ENCODE measurements at regions not wholly inside any gene's neighbourhood (a gene's known extent, or its start where the extent isn't known, plus 50 kb on each side); places are given as distances from the start of the nearest gene placed in this dataset.
"Not testable (repeated sequence)": the region's sequence is repeated elsewhere in the genome, so short reads cannot be mapped to it uniquely, and the experiment has no call there.

GRCh38 chrX:90575155-90575554 lies 653.4 kb downstream of the TGIF2LX start:
- H3K9me3 ChIP-seq (ENCODE audit: control insufficient read depth, insufficient read depth, low read depth, low read length); H3K27me3 ChIP-seq (ENCODE audit: control insufficient read depth, insufficient read depth, low read length); H3K27ac ChIP-seq (ENCODE audit: low read depth, low read length); H3K4me3 ChIP-seq (ENCODE audit: low read depth, low read length); H3K36me3 ChIP-seq (ENCODE audit: control insufficient read depth, insufficient read depth, low read length); H3K9ac ChIP-seq (ENCODE audit: low read length); H3K4me1 ChIP-seq (ENCODE audit: control insufficient read depth, insufficient read depth, low read length): not testable (repeated sequence)

- H3K4me3 ChIP-seq (ENCODE audit: low read depth, low read length); H3K9ac ChIP-seq (ENCODE audit: low read length); H3K9me3 ChIP-seq (ENCODE audit: control insufficient read depth, insufficient read depth, low read depth, low read length); H3K36me3 ChIP-seq (ENCODE audit: control insufficient read depth, insufficient read depth, low read length); H3K27ac ChIP-seq (ENCODE audit: low read depth, low read length); H3K27me3 ChIP-seq (ENCODE audit: control insufficient read depth, insufficient read depth, low read length); H3K4me1 ChIP-seq (ENCODE audit: control insufficient read depth, insufficient read depth, low read length): not testable (repeated sequence)
Observed at GRCh38 chrX:90601921-90602320, 680.2 kb downstream of the TGIF2LX start.

GRCh38 chrX:90605736-90606135 lies 684.0 kb downstream of the TGIF2LX start:
- not testable (repeated sequence) for H3K27me3 ChIP-seq (ENCODE audit: control insufficient read depth, insufficient read depth, low read length); H3K9me3 ChIP-seq (ENCODE audit: control insufficient read depth, insufficient read depth, low read depth, low read length); H3K4me1 ChIP-seq (ENCODE audit: control insufficient read depth, insufficient read depth, low read length); H3K9ac ChIP-seq (ENCODE audit: low read length); H3K27ac ChIP-seq (ENCODE audit: low read depth, low read length); H3K4me3 ChIP-seq (ENCODE audit: low read depth, low read length); H3K36me3 ChIP-seq (ENCODE audit: control insufficient read depth, insufficient read depth, low read length)

GRCh38 chrX:90617710-90618325 lies 696.1 kb downstream of the TGIF2LX start:
- no peak overlapping the region for H3K27ac ChIP-seq (ENCODE audit: low read depth, low read length)
- no peaks in the 10 kb centered on the region for H3K27me3 ChIP-seq (ENCODE audit: control insufficient read depth, insufficient read depth, low read length)
- H3K9me3 ChIP-seq (ENCODE audit: control insufficient read depth, insufficient read depth, low read depth, low read length): peaks cover 11% of the 10 kb centered on the region
- no peaks in the 10 kb centered on the region for H3K36me3 ChIP-seq (ENCODE audit: control insufficient read depth, insufficient read depth, low read length)
- no peak overlapping the region for H3K4me3 ChIP-seq (ENCODE audit: low read depth, low read length)
- no peaks in the 10 kb centered on the region for H3K4me1 ChIP-seq (ENCODE audit: control insufficient read depth, insufficient read depth, low read length)
- H3K9ac ChIP-seq (ENCODE audit: low read length): no peak overlapping the region

GRCh38 chrX:90665161-90665560 lies 743.5 kb downstream of the TGIF2LX start:
- not testable (repeated sequence) for H3K27me3 ChIP-seq (ENCODE audit: control insufficient read depth, insufficient read depth, low read length); H3K9ac ChIP-seq (ENCODE audit: low read length); H3K9me3 ChIP-seq (ENCODE audit: control insufficient read depth, insufficient read depth, low read depth, low read length); H3K27ac ChIP-seq (ENCODE audit: low read depth, low read length); H3K4me3 ChIP-seq (ENCODE audit: low read depth, low read length); H3K4me1 ChIP-seq (ENCODE audit: control insufficient read depth, insufficient read depth, low read length); H3K36me3 ChIP-seq (ENCODE audit: control insufficient read depth, insufficient read depth, low read length)

- not testable (repeated sequence) for H3K4me3 ChIP-seq (ENCODE audit: low read depth, low read length)
Observed at GRCh38 chrX:90713552-90713951, 721.1 kb upstream of the PABPC5 start.

GRCh38 chrX:90737555-90737954 lies 697.1 kb upstream of the PABPC5 start:
- not testable (repeated sequence) for H3K27me3 ChIP-seq (ENCODE audit: control insufficient read depth, insufficient read depth, low read length); H3K4me3 ChIP-seq (ENCODE audit: low read depth, low read length); H3K9me3 ChIP-seq (ENCODE audit: control insufficient read depth, insufficient read depth, low read depth, low read length); H3K27ac ChIP-seq (ENCODE audit: low read depth, low read length); H3K36me3 ChIP-seq (ENCODE audit: control insufficient read depth, insufficient read depth, low read length); H3K9ac ChIP-seq (ENCODE audit: low read length); H3K4me1 ChIP-seq (ENCODE audit: control insufficient read depth, insufficient read depth, low read length)

More at GRCh38 chrX:90713552-90713951, 721.1 kb upstream of the PABPC5 start:
- not testable (repeated sequence) for H3K27me3 ChIP-seq (ENCODE audit: control insufficient read depth, insufficient read depth, low read length); H3K9me3 ChIP-seq (ENCODE audit: control insufficient read depth, insufficient read depth, low read depth, low read length); H3K9ac ChIP-seq (ENCODE audit: low read length); H3K4me1 ChIP-seq (ENCODE audit: control insufficient read depth, insufficient read depth, low read length); H3K36me3 ChIP-seq (ENCODE audit: control insufficient read depth, insufficient read depth, low read length); H3K27ac ChIP-seq (ENCODE audit: low read depth, low read length)

- H3K36me3 ChIP-seq (ENCODE audit: control insufficient read depth, insufficient read depth, low read length); H3K4me3 ChIP-seq (ENCODE audit: low read depth, low read length); H3K27ac ChIP-seq (ENCODE audit: low read depth, low read length); H3K9me3 ChIP-seq (ENCODE audit: control insufficient read depth, insufficient read depth, low read depth, low read length); H3K4me1 ChIP-seq (ENCODE audit: control insufficient read depth, insufficient read depth, low read length); H3K9ac ChIP-seq (ENCODE audit: low read length); H3K27me3 ChIP-seq (ENCODE audit: control insufficient read depth, insufficient read depth, low read length): not testable (repeated sequence)
Observed at GRCh38 chrX:90757619-90758018, 677.0 kb upstream of the PABPC5 start.

- H3K27me3 ChIP-seq (ENCODE audit: control insufficient read depth, insufficient read depth, low read length); H3K4me1 ChIP-seq (ENCODE audit: control insufficient read depth, insufficient read depth, low read length); H3K9ac ChIP-seq (ENCODE audit: low read length); H3K9me3 ChIP-seq (ENCODE audit: control insufficient read depth, insufficient read depth, low read depth, low read length); H3K27ac ChIP-seq (ENCODE audit: low read depth, low read length); H3K36me3 ChIP-seq (ENCODE audit: control insufficient read depth, insufficient read depth, low read length); H3K4me3 ChIP-seq (ENCODE audit: low read depth, low read length): not testable (repeated sequence)
Observed at GRCh38 chrX:90765482-90765881, 669.2 kb upstream of the PABPC5 start.

- Histone ChIP-seq H3K27ac (ENCODE audit: low read depth, low read length) (peak overlapping the region; percentile 77; the same call in 1 of the 2 replicates), H3K9ac (ENCODE audit: low read length) (peak overlapping the region; percentile 42)
- H3K4me1 ChIP-seq (ENCODE audit: control insufficient read depth, insufficient read depth, low read length); H3K4me3 ChIP-seq (ENCODE audit: low read depth, low read length); H3K27me3 ChIP-seq (ENCODE audit: control insufficient read depth, insufficient read depth, low read length); H3K9me3 ChIP-seq (ENCODE audit: control insufficient read depth, insufficient read depth, low read depth, low read length); H3K36me3 ChIP-seq (ENCODE audit: control insufficient read depth, insufficient read depth, low read length): not testable (repeated sequence)
Observed at GRCh38 chrX:90780286-90780789, 654.3 kb upstream of the PABPC5 start.
